RCC 7860 (cell line): ENCODE measurements at regions not wholly inside any gene's neighbourhood (a gene's known extent, or its start where the extent isn't known, plus 50 kb on each side); places are given as distances from the start of the nearest gene placed in this dataset.

Experiments used
- DNase-seq: peaks from one replicate; pipeline ENCODE4 v3.0.0-alpha.2; 2015; ENCODE audit warnings: low spot score
- FAIRE-seq: peaks from 2 replicates; lab custom pipeline; 2012; peaks lifted over from hg19 to GRCh38; lab: Jason Lieb, UNC

DNA sequence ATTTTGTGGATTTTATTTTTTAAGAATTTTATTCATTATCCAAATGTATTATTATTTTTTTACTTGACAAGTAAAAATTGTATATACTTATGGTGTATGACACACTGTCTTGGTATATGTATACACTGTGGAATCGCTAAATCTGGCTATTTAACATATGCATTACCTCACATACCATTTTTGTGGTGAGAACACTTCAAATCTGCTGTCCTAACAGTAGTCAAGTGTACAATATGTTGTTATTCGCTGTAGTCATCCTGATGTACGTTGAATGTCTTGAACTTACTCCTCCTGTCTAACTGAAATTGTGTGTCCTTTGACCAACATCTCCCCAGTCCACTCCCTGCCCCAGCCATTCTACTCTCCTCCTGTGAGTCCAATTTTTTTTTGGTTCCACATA lies 153.2 kb upstream of the PTPRM start:
- DNase-seq (no peak), FAIRE-seq (no peak)

DNA sequence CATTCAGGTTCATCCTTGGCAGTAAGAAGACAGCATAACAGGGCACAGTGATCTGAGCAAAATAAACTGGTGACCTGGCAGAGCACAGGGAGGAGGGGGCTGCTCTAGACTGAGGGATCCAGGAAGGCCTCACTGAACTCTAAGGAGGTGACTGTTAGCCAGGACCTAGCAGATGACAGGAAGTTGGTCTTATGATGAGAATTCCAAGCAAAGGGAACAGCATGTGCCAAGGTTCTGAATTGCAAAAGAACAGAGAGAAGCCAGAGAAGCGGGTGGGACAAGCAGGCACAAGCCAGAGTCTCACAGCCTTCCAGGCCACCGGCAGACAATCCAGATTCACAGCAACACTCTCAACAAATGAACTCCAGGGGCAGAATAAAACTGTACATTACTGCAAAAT lies 152.7 kb upstream of the PTPRM start:
- DNase-seq (no peak), FAIRE-seq (no peak)

DNA sequence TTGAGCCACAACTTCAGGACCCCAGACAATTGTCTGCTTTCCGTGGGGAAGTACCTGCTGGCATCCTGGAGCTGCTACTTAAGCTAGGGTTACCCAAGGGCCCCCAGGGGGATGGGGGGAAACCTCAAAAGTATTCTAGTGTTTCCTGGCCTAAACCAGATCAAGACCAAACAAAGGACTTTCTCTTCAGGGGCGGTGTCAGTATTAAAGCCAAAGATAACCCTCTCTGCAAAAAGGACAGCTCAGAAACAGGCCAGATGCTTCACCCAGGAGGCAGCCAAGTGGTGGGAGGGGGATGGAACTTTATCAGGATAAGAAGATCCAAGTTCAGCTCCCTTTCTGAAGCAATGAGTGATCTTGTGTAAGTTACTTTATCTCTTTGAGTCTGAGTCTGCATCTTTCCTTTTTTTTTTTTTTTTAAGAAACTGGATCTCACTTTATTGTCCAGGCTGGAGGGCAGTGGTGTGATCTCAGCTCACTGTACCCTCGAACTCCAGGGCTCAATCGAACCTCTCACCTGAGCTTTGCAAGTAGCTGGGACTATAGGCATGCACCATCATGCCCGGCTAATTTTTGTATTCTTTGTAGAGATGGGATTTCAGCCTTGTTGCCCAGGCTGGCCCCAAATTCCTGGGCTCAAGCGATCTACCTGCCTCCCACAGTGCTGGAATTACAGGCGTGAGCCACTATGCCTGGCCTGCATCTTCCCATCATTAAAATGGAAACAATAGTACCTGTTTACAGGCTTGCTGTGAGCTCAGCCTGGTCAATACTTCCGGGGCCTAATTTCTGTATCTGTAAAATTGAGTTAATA lies 151.8 kb upstream of the PTPRM start:
- DNase-seq, result no peak
- FAIRE-seq, result no peak

DNA sequence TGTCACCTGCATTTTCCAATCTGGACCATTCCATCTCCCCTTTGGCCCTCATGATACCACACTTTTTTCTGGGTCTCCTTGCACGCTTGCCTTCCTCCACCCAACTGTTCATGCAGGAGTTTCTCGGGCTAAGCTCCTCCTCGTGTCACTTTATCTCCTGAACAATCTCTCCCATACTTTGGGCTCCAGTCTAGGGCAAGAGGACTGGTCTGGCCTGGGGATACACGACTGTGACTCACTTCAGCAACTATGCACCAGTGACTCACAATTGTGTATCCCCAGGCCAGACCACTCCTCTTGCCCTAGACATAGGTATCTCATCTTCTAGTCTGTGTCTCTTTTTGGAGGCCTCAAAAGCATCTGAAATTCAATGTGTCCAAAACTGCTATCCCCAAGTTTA lies 149.4 kb upstream of the PTPRM start:
- FAIRE-seq (no peak), DNase-seq (peak; percentile 62)

DNA sequence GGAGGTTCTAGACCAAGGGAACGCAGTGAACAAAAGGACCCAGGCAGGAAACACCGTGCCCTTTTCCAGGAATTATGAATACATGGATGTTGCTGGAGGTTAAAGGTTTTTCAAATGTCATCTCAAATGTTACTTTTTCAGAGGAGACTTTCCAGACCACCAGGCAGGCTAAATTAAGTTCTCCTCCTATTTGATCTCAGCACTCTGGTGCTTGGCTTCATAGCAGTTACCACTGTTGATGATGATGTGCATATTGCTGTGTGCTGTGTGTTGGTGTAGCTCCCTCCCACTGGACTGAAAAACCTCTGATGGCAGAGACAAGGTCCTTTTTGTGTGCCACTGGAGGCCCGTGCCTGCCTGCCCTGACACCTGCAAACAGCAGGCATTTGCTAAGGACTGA lies 137.3 kb upstream of the PTPRM start:
- DNase-seq (no peak), FAIRE-seq (no peak)

DNA sequence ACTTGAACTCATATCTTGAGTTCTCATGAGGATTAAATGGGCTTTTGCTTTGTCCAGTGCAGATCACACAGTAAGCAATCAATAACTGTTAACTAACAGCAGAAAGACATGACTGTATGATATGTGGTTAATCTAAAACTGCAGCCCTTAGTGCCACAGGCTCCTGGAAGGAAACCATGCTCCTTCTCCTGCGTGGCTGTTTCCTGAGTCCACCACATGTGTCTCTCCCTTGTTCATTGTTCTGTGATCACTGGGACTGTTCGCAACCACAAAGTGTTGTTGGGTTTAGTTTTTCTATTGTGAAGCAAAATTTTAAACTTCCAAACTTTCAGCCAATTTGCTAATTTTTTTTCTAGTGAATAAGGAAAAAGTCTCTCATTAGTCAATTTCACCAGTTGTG lies 130.9 kb upstream of the PTPRM start:
- FAIRE-seq, result no peak

DNA sequence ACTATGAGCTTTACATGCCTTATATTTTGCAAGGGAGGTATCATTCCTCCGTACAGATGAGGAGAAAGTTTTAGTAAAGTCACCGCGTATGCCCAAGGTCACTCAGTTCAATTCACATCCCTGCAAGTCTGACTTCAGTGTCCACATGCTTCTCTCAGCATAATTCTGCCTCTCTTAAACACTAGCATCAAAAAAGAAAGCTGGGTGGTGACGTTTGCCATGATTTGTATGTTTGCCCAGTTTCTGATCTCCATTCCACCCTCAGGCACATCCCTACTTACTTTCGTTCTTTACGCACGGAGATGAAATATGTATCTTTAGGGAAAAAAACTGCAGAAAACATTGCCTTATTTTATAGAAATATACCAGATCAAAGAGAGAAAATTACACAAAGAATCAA lies 129.2 kb upstream of the PTPRM start:
- DNase-seq (no peak), FAIRE-seq (no peak)

More for the DNA sequence above, 130.9 kb upstream of the PTPRM start:
- no peak for DNase-seq

DNA sequence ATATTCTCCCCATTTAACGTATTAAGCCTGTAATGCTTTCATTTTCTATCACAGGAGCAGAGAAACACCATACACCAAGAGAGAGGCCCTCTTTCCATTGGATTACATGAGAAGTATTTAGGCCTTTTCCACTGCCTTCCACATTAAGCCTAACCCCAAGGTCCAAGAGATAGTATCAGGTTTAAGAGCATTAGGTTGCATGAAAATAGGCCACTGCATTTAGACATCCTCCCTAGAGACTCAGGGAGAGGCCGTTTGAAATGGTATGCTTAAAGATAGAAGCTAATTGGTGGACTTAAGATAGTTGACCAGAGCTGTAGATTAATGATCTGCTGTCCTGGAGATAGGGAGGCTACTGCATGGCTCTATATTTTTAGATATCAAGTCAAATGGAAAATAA lies 128.5 kb upstream of the PTPRM start:
- no peak for DNase-seq
- no peak for FAIRE-seq

DNA sequence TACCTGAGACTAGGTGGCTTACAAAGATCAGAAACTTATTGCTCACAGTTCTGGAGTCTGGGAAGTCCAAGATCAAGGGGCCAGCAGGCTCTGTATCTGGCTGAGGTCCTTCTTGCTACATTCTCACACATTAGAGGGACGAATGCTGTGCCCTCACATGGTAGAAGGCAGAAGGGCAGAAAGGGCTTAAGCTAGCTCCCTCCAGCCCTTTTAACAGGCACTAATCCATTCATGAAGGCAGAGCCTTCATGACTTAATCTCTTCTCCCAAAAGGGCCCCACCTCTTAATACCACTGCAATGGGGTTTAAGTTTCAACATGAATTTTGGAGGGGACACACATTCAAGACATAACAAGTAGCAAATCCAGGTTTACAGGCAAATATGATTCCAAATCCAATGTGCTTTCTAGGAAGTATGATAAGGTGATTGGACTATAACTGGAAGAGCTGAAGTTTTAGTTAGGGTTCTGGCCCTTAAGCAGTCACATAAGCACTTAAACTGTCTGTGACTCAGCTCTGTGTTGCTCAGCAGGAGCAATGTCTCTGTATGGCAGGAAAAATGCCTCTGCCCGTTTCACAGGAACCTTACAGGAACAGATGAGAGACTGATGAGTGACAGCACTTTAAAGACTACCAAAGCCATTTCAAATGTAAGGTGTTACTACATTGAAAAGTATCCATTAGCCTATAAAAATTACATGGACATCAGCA lies 119.6 kb upstream of the PTPRM start:
- no peak for DNase-seq
- FAIRE-seq, result no peak

DNA sequence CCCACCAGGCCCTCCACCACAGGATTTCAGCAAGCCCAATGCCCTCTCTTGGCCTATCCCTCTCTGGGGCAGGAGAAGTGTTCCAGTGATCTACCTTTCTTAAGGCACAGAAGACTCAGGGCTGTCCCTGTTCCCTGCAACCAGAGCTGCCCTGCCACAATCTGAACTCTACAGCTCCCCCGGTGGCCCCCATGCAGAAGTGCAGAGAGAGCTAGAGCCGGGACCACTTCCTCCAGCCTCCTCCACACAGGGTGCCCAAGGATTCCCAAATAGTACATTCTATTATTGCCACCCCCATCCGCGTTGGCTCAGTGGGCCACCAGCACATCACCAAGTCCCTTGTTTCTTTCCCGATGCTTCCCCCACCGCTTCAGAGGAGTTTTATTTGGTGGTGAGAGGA lies 114.8 kb upstream of the PTPRM start:
- FAIRE-seq, result no peak
- peak; percentile 8 for DNase-seq

DNA sequence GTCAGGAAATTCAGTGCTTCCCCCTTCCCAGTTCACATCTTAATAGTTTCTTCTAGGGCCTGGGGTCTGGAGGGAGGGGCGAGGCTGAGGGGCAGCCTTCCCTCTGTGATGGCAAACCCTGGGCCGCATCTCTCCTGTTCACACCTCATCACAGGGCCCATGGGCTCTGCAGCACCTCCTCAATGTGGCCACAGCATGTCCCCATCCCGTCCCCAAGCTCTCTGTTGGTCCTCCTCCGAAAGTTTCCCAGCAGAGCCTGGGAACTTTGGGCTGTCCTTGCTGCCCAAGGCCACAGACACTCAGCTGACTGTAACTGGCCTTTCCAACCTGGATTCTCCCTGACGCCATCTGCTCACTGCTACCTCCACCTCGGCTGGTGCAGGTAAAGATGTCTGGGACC lies 112.7 kb upstream of the PTPRM start:
- FAIRE-seq, result no peak
- no peak for DNase-seq

DNA sequence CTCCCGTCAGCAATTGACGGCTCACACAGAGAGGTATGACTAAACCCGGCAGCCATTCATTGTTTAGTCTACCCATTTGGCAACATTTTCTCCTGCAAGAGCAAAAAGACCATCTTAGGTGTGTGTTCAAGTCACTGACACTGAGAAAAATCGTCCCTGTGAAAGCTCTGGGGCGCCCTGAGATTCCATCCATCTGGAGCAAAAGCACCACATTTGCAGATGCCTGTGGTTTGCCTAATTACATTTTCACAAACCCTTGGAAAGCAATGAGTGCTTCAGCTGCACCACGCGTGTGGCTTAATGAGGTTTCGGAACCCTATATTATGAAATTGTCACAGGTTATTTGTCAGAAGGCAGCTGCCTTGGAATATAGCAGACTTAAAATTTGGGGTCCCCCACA lies 110.7 kb upstream of the PTPRM start:
- FAIRE-seq, result no peak
- no peak for DNase-seq

DNA sequence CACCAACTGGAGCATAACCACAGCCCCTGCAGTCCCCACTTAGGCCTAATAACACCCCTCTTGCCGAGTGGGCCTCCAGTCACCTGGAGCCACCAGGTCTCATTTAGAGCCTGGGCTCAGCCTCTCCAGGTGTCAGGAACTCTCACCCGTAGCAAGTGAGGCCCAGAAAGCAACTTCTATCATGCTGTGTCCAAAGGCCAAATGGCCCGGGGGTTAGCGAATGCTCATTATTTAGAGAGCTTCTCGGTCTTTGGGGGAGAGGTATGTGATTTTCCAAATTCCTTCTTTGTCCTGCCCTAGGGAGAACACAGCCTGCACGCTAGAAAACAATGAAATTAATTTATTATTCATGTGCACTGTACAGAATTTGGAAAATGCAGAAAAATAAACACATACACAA lies 109.9 kb upstream of the PTPRM start:
- no peak for DNase-seq
- FAIRE-seq, result no peak

DNA sequence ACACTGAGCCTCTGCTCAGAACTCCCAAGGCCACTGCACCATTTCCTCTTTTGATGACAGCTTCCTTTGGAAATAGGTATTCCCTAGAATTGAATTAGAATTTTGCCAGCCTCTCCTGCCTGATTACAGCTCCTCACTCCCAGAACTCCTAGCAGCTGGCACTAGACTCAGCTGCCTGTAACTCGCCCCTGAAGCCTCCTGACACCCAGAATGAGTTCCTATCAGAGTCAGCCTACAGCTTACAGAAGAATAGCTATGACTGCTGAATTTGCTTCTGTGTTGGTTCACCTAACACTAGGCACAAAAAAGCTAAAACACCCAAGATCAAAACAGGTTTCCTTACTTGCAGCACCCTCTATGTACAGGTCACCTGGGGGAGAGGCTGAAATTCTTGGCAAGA lies 108.2 kb upstream of the PTPRM start:
- DNase-seq (no peak), FAIRE-seq (no peak)

DNA sequence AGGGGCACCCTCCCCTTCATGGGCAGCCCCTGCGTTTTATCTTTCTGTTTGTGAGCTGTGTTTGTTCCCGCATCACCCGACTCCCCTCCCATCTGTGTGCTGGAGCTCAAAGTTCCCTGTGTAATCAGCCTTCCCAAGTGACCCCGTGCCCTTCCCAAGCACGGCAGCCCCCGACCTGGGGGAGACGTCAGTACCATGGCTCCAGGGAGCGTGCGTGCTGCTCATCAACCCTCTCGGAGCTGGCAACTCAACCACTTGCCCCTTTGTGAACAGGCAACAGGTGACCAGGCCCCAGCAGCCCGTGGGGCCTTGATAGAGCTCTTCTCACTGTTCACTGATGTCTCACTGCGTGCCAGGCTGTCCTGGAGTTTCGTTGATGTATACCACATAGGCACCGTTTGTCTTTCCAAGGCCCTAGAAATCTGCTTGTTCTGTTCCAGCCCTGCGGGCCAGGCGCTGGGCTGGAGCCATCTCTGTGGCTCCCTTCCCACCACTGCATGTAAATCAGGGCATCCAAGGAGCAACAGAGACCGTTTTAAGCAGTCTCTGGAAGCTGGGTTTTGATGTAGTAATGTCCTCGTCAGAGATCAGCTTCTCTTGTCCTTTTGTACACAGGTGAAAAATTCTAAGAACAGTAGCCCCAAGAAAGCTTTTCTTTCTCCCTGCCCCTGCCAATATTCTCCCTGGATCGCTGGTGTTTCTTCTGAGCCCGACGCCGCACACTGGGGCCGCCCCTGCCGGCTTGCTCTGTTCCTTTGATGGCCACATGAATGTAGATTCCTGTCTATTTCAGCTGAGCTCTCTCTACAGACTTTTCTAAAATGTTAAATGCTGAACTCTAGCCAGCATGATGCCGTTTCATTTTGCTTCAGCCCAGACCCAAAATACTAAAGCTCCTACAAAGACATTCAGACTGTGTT lies 107.0 kb upstream of the PTPRM start:
- DNase-seq, result no peak

DNA sequence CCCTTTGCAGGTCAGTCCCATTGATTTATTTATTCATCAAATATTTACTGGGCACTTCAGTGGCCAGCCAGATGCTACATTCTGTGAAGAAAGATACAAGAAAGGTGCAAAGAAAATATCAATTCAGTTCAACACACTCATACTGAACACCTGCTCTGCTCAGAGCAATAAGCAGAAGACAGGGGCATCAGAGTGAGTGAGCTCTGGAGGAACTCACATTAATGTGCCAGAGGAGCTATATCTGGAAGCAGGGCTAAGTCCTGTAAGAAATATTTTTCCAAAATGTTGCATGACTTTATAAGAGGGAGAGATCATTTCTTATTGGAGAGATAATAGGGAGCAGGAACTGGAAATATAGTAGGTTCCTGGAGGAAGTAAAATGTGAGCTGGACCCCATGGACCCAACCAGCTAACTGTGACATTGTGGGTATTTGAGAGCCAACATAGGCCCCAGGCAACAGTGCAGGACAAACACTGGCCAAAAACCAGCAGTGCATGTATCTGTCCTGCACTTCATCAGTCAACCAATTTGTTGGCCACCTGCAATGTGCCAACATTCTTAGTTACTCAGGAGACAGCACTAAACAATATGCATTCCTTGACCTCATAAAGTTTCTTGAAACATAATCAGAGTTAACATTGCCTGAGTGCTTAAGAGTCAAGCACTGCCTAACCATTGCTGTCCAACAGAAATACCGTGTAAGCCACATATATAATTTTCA lies 102.7 kb upstream of the PTPRM start:
- no peak for FAIRE-seq
- DNase-seq, result no peak

More for the DNA sequence above, 107.0 kb upstream of the PTPRM start:
- no peak for FAIRE-seq

DNA sequence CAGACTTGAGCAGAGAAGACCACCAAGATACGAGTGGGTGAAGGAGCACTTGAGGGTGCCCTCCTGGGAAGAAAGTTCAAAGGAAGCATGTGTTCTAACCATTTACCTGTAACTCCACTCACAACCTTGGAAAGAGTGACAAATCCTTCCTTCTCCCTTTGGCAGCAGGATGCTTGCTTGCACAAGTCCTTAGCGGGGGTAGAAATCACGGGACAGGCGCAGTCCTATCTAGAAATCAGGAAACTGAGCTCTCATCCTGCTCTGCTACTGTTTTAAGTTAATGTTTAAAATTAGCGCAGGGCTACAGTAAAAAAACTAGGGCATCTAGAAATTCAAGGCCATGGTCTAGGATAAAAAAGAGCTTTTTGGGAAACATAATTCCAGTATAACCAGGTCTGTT lies 100.9 kb upstream of the PTPRM start:
- FAIRE-seq (no peak), DNase-seq (no peak)

DNA sequence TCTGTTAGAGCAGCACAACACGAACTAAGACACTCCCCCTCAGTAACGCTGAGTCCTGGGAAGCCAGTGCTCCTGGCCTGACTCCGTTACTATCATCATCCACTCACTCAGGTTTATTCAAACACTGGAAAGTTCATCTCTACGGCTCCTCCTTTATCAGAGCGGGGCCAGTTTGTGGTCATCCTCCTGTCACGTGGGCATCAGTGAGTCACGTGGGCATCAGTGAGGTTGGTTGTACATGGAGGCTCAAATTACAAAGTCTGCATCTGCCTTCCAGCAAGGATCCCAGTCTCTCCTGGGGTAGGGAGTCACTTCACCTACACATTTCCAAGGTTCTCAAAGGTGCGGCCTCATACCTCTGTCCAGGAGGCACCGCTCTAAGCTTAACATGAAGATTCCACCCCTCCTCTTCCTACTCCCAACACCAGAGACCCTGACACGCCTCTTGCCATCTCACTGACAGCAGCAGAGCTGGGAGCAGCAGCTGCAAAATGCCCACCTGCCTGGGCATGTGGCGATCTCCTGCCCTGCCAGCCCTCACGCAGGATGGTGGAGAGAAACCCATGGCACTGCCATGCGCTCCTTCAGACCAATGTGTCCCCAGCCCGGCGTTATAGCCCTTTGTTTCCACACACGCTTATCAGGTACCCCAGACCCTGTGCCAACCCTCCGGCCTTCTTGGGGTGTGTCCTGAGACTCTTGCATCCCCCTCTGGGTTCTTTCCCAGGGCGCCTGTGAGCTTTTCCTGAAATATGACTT lies 99.2 kb upstream of the PTPRM start:
- DNase-seq, result no peak
- no peak for FAIRE-seq

DNA sequence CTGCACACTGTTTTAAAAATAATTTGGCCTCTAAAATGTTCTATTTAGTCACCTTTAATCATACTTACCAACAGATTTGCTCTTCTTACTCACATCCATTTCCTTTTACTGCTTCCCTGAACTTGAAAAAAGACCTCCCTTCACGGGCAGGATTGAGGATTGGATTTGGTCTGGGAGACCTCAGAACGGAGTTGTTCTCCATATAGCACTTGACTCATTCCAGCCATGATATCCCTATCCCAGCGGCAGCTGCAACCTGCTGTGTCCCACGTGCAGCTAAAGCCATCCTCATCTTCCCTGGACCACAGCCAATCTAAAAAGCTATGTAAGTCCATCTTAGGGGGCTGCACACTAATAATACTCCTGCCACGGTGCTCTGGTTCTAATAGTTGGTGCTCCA lies 97.0 kb upstream of the PTPRM start:
- FAIRE-seq, result no peak
- no peak for DNase-seq

DNA sequence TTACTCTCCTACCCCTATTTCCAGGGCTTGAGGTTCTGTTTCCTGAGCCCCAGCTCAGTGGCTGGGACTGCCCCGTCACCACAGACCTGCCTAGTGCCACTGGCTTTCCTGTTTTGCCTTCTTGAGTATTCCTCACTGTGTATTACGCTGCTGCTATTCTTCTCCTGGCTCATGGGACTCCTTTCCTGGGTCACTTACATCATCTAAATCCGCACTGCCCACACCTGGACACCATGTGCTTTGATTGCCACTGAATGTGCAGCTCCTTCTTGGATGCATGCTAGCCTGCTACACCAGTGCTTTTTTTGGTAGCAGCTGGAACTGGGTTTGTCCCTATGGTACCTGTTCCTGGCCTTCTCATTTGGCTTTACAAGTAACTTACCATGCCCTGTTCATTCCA lies 96.6 kb upstream of the PTPRM start:
- no peak for DNase-seq
- no peak for FAIRE-seq
